ENCODE measurements at regions not wholly inside any gene's neighbourhood (a gene's known extent, or its start where the extent isn't known, plus 50 kb on each side); places are given as distances from the start of the nearest gene placed in this dataset.
"Not testable (repeated sequence)": the region's sequence is repeated elsewhere in the genome, so short reads cannot be mapped to it uniquely, and the experiment has no call there.

GRCh38 chr5:30447431-30447830 lies 746.1 kb upstream of the CDH6 start:
- no peak for DNase-seq (ENCODE audit: low spot score)
- in situ Hi-C loops (cut with MboI; ENCODE audit: low sequenced_read_pairs, unreplicated experiment): no loop called here
- TF ChIP-seq CTCF (IDR thresholded peaks at IDR 0.05; ENCODE audit: borderline replicate concordance, control extremely low read depth, extremely low read depth, insufficient read depth, missing control alignments): no peak

- DNase-seq (ENCODE audit: low spot score): no peak
- TF ChIP-seq CTCF (IDR thresholded peaks at IDR 0.05; ENCODE audit: borderline replicate concordance, control extremely low read depth, extremely low read depth, insufficient read depth, missing control alignments): no peak
- in situ Hi-C loops (cut with MboI; ENCODE audit: low sequenced_read_pairs, unreplicated experiment): no loop called here
Observed at GRCh38 chr5:30446456-30446855, 747.0 kb upstream of the CDH6 start.

- in situ Hi-C loops (cut with MboI; ENCODE audit: low sequenced_read_pairs, unreplicated experiment): no loop called here
- no peak for TF ChIP-seq CTCF (IDR thresholded peaks at IDR 0.05; ENCODE audit: borderline replicate concordance, control extremely low read depth, extremely low read depth, insufficient read depth, missing control alignments)
- no peak for DNase-seq (ENCODE audit: low spot score)
Observed at GRCh38 chr5:30438785-30439184, 754.7 kb upstream of the CDH6 start.

GRCh38 chr5:30436691-30437090 lies 756.8 kb upstream of the CDH6 start:
- no peak for TF ChIP-seq CTCF (IDR thresholded peaks at IDR 0.05; ENCODE audit: borderline replicate concordance, control extremely low read depth, extremely low read depth, insufficient read depth, missing control alignments)
- no peak for DNase-seq (ENCODE audit: low spot score)
- in situ Hi-C loops (cut with MboI; ENCODE audit: low sequenced_read_pairs, unreplicated experiment): no loop called here

GRCh38 chr5:30428866-30429407 lies 764.5 kb upstream of the CDH6 start:
- in situ Hi-C loops (cut with MboI; ENCODE audit: low sequenced_read_pairs, unreplicated experiment); DNase-seq (ENCODE audit: low spot score): not testable (repeated sequence)

- DNase-seq (ENCODE audit: low spot score): no peak
- TF ChIP-seq CTCF (IDR thresholded peaks at IDR 0.05; ENCODE audit: borderline replicate concordance, control extremely low read depth, extremely low read depth, insufficient read depth, missing control alignments): no peak
- in situ Hi-C loops (cut with MboI; ENCODE audit: low sequenced_read_pairs, unreplicated experiment): no loop called here
Observed at GRCh38 chr5:30414078-30414477, 779.4 kb upstream of the CDH6 start.

GRCh38 chr5:30413540-30413939 lies 779.9 kb upstream of the CDH6 start:
- TF ChIP-seq CTCF (IDR thresholded peaks at IDR 0.05; ENCODE audit: borderline replicate concordance, control extremely low read depth, extremely low read depth, insufficient read depth, missing control alignments): no peak
- in situ Hi-C loops (cut with MboI; ENCODE audit: low sequenced_read_pairs, unreplicated experiment): no loop called here
- DNase-seq (ENCODE audit: low spot score): no peak

Measured in GM13976 (cell line).